ENCODE measurements at regions not wholly inside any gene's neighbourhood (a gene's known extent, or its start where the extent isn't known, plus 50 kb on each side); places are given as distances from the start of the nearest gene placed in this dataset.

- no peaks in the 10 kb centered on the region for H3K9me3 ChIP-seq (ENCODE audit: low read length)
- no peaks in the 10 kb centered on the region for H3K27me3 ChIP-seq (ENCODE audit: low read length)
- no peak overlapping the region for H3K4me2 ChIP-seq (ENCODE audit: low read depth, low read length, poor library complexity, severe bottlenecking)
- H3K9me2 ChIP-seq (replicated peaks; ENCODE audit: insufficient read depth, low read length) = 0 out of 2 replicates have a peak, but pooled peaks cover 3% of the 10 kb centered on the region
- H3K79me2 ChIP-seq (ENCODE audit: low read length) = no peaks in the 10 kb centered on the region
- H3K9ac ChIP-seq (ENCODE audit: low read length) = no peak overlapping the region
- H3K4me3 ChIP-seq (ENCODE audit: low read length) = no peak overlapping the region
- no peaks in the 10 kb centered on the region for H3K36me3 ChIP-seq (ENCODE audit: insufficient read depth, low read length)
- H4K20me1 ChIP-seq (ENCODE audit: insufficient read depth, low read depth, low read length) = no peaks in the 10 kb centered on the region
- no peak overlapping the region for H3K27ac ChIP-seq (ENCODE audit: low read length)
- DNase-seq = no peak
- H3K4me1 ChIP-seq (ENCODE audit: low read length) = no peaks in the 10 kb centered on the region
- no peak overlapping the region for H2AFZ ChIP-seq (ENCODE audit: low read length)
These were observed 610.9 kb downstream of the CDH26 start for GRCh38 chr20:60569116-60569515.

- Histone ChIP-seq H3K4me3 (ENCODE audit: low read length) (no peak overlapping the region), H3K27ac (ENCODE audit: low read length) (no peak overlapping the region), H3K9ac (ENCODE audit: low read length) (no peak overlapping the region), H3K79me2 (ENCODE audit: low read length) (no peaks in the 10 kb centered on the region), H3K4me2 (ENCODE audit: low read depth, low read length, poor library complexity, severe bottlenecking) (no peak overlapping the region), H3K36me3 (ENCODE audit: insufficient read depth, low read length) (no peaks in the 10 kb centered on the region), H3K9me2 (replicated peaks; ENCODE audit: insufficient read depth, low read length) (0 out of 2 replicates have a peak, but pooled peaks cover 3% of the 10 kb centered on the region), H3K4me1 (ENCODE audit: low read length) (no peaks in the 10 kb centered on the region), H3K27me3 (ENCODE audit: low read length) (no peaks in the 10 kb centered on the region), H2AFZ (ENCODE audit: low read length) (no peak overlapping the region), H3K9me3 (ENCODE audit: low read length) (no peaks in the 10 kb centered on the region), H4K20me1 (ENCODE audit: insufficient read depth, low read depth, low read length) (no peaks in the 10 kb centered on the region)
- DNase-seq = no peak
These were observed 612.5 kb downstream of the CDH26 start for GRCh38 chr20:60570481-60571277.

- no peaks in the 10 kb centered on the region for H3K9me3 ChIP-seq (ENCODE audit: low read length)
- DNase-seq = no peak
- 0 out of 2 replicates have a peak, but pooled peaks cover 3% of the 10 kb centered on the region for H3K9me2 ChIP-seq (replicated peaks; ENCODE audit: insufficient read depth, low read length)
- H3K36me3 ChIP-seq (ENCODE audit: insufficient read depth, low read length) = no peaks in the 10 kb centered on the region
- no peaks in the 10 kb centered on the region for H3K4me1 ChIP-seq (ENCODE audit: low read length)
- H4K20me1 ChIP-seq (ENCODE audit: insufficient read depth, low read depth, low read length) = no peaks in the 10 kb centered on the region
- no peak overlapping the region for H3K4me3 ChIP-seq (ENCODE audit: low read length)
- H3K4me2 ChIP-seq (ENCODE audit: low read depth, low read length, poor library complexity, severe bottlenecking) = no peak overlapping the region
- no peak overlapping the region for H3K9ac ChIP-seq (ENCODE audit: low read length)
- H2AFZ ChIP-seq (ENCODE audit: low read length) = no peak overlapping the region
- no peak overlapping the region for H3K27ac ChIP-seq (ENCODE audit: low read length)
- H3K27me3 ChIP-seq (ENCODE audit: low read length) = no peaks in the 10 kb centered on the region
- H3K79me2 ChIP-seq (ENCODE audit: low read length) = no peaks in the 10 kb centered on the region
These were observed 614.9 kb downstream of the CDH26 start for GRCh38 chr20:60573003-60573680.

- Histone ChIP-seq H3K36me3 (ENCODE audit: insufficient read depth, low read length) (no peaks in the 10 kb centered on the region), H3K9ac (ENCODE audit: low read length) (no peak overlapping the region), H3K27ac (ENCODE audit: low read length) (no peak overlapping the region), H3K27me3 (ENCODE audit: low read length) (no peaks in the 10 kb centered on the region), H3K4me2 (ENCODE audit: low read depth, low read length, poor library complexity, severe bottlenecking) (no peak overlapping the region), H3K4me1 (ENCODE audit: low read length) (no peaks in the 10 kb centered on the region; the same call in 1 of the 2 replicates), H3K79me2 (ENCODE audit: low read length) (no peaks in the 10 kb centered on the region), H4K20me1 (ENCODE audit: insufficient read depth, low read depth, low read length) (no peaks in the 10 kb centered on the region), H3K9me3 (ENCODE audit: low read length) (no peaks in the 10 kb centered on the region), H2AFZ (ENCODE audit: low read length) (no peak overlapping the region), H3K9me2 (replicated peaks; ENCODE audit: insufficient read depth, low read length) (no peaks in the 10 kb centered on the region), H3K4me3 (ENCODE audit: low read length) (no peak overlapping the region)
- no peak for DNase-seq
These were observed 618.0 kb downstream of the CDH26 start for GRCh38 chr20:60576236-60576635.

- Histone ChIP-seq H3K4me1 (ENCODE audit: low read length) (no peaks in the 10 kb centered on the region; the same call in 1 of the 2 replicates), H3K9me2 (replicated peaks; ENCODE audit: insufficient read depth, low read length) (no peaks in the 10 kb centered on the region), H3K79me2 (ENCODE audit: low read length) (no peaks in the 10 kb centered on the region), H3K9ac (ENCODE audit: low read length) (no peak overlapping the region), H4K20me1 (ENCODE audit: insufficient read depth, low read depth, low read length) (no peaks in the 10 kb centered on the region), H3K4me3 (ENCODE audit: low read length) (no peak overlapping the region), H3K27me3 (ENCODE audit: low read length) (no peaks in the 10 kb centered on the region), H3K27ac (ENCODE audit: low read length) (no peak overlapping the region), H3K4me2 (ENCODE audit: low read depth, low read length, poor library complexity, severe bottlenecking) (no peak overlapping the region), H2AFZ (ENCODE audit: low read length) (no peak overlapping the region), H3K9me3 (ENCODE audit: low read length) (no peaks in the 10 kb centered on the region), H3K36me3 (ENCODE audit: insufficient read depth, low read length) (no peaks in the 10 kb centered on the region)
- no peak for DNase-seq
These were observed 621.8 kb downstream of the CDH26 start for GRCh38 chr20:60579941-60580515.

DNA sequence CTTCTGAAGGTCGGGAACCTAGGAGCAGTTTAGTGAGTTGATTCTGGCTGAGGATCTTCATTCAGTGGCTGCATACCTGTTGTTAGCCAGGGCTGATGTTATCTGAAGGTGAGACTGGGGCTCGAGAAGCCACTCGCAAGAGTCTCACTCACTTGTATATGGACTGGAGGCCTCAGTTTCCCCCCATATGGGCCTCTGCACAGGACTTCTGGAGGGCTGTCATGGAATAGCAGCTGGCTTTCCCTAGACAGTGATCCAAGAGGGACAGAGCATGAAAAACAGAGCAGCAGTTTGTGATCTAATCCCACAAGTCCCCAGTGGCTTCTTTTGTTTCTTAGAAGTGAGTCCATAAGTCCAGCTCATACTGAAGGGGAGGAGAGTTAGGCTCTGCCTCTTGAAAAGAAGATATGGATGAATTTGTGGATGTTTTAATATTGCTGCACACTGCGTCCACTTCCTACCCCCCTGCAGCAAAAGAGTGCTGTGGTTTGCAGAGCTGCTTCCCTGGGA, 623.4 kb downstream of the CDH26 start:
- Histone ChIP-seq H3K36me3 (ENCODE audit: insufficient read depth, low read length) (no peaks in the 10 kb centered on the region), H3K9me3 (ENCODE audit: low read length) (no peaks in the 10 kb centered on the region), H2AFZ (ENCODE audit: low read length) (no peak overlapping the region), H3K27me3 (ENCODE audit: low read length) (no peaks in the 10 kb centered on the region), H3K4me2 (ENCODE audit: low read depth, low read length, poor library complexity, severe bottlenecking) (no peak overlapping the region), H3K27ac (ENCODE audit: low read length) (no peak overlapping the region), H4K20me1 (ENCODE audit: insufficient read depth, low read depth, low read length) (no peaks in the 10 kb centered on the region), H3K4me3 (ENCODE audit: low read length) (no peak overlapping the region), H3K4me1 (ENCODE audit: low read length) (no peaks in the 10 kb centered on the region; the same call in 1 of the 2 replicates), H3K79me2 (ENCODE audit: low read length) (no peaks in the 10 kb centered on the region), H3K9ac (ENCODE audit: low read length) (no peak overlapping the region), H3K9me2 (replicated peaks; ENCODE audit: insufficient read depth, low read length) (no peaks in the 10 kb centered on the region)
- DNase-seq = no peak

DNA sequence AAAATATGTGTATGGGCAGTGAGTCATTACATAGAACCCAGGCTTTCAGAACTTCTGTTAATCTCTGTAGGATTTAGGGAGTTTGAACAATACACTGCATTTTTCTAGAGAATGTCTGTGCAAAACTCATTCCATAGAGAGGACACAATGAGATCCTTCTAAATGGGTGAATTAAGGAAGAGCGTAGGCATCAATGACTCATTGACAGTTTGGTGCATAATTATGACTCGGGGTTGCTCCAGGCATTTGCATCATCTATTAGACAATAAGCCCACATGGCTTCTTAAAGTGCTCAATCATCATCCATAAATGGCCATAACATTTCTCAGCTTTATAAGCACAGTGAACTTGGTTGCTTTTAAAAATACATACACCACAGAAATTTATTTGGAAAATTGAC, 625.5 kb downstream of the CDH26 start:
- Histone ChIP-seq H3K9me3 (ENCODE audit: low read length) (no peaks in the 10 kb centered on the region), H3K4me3 (ENCODE audit: low read length) (no peak overlapping the region), H3K27ac (ENCODE audit: low read length) (no peak overlapping the region), H3K36me3 (ENCODE audit: insufficient read depth, low read length) (no peaks in the 10 kb centered on the region), H3K4me1 (ENCODE audit: low read length) (no peaks in the 10 kb centered on the region; the same call in 1 of the 2 replicates), H3K9me2 (replicated peaks; ENCODE audit: insufficient read depth, low read length) (no peaks in the 10 kb centered on the region), H3K79me2 (ENCODE audit: low read length) (no peaks in the 10 kb centered on the region), H2AFZ (ENCODE audit: low read length) (no peak overlapping the region), H3K27me3 (ENCODE audit: low read length) (no peaks in the 10 kb centered on the region), H3K4me2 (ENCODE audit: low read depth, low read length, poor library complexity, severe bottlenecking) (no peak overlapping the region), H4K20me1 (ENCODE audit: insufficient read depth, low read depth, low read length) (no peaks in the 10 kb centered on the region), H3K9ac (ENCODE audit: low read length) (no peak overlapping the region)
- no peak for DNase-seq

DNA sequence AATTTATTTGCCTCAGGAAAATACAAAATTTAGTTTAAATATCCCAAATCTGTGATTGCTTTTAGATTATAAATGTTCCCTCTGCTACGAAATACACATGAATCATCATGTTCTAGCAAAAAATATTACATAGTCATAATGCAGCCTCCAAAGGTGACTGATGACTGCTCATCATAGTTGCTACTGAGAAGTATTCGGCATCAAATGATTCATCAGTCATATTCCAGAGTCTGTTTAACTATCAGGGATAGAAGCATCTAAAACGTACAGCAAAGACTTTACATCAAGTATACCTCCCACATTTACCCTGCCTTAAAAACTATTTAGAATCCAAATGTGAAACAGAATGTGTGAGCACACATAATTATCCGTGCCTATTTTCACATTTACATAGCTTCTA, 626.0 kb downstream of the CDH26 start:
- no peaks in the 10 kb centered on the region for H3K9me3 ChIP-seq (ENCODE audit: low read length)
- DNase-seq = no peak
- no peak overlapping the region for H2AFZ ChIP-seq (ENCODE audit: low read length)
- no peaks in the 10 kb centered on the region for H4K20me1 ChIP-seq (ENCODE audit: insufficient read depth, low read depth, low read length)
- H3K27me3 ChIP-seq (ENCODE audit: low read length) = no peaks in the 10 kb centered on the region
- no peaks in the 10 kb centered on the region; the same call in 1 of the 2 replicates for H3K4me1 ChIP-seq (ENCODE audit: low read length)
- no peak overlapping the region for H3K9ac ChIP-seq (ENCODE audit: low read length)
- no peak overlapping the region for H3K4me3 ChIP-seq (ENCODE audit: low read length)
- no peak overlapping the region for H3K4me2 ChIP-seq (ENCODE audit: low read depth, low read length, poor library complexity, severe bottlenecking)
- no peaks in the 10 kb centered on the region for H3K36me3 ChIP-seq (ENCODE audit: insufficient read depth, low read length)
- H3K27ac ChIP-seq (ENCODE audit: low read length) = no peak overlapping the region
- H3K79me2 ChIP-seq (ENCODE audit: low read length) = no peaks in the 10 kb centered on the region
- no peaks in the 10 kb centered on the region for H3K9me2 ChIP-seq (replicated peaks; ENCODE audit: insufficient read depth, low read length)
